Endothelial cell of umbilical vein (primary cell): ENCODE measurements at regions not wholly inside any gene's neighbourhood (a gene's known extent, or its start where the extent isn't known, plus 50 kb on each side); places are given as distances from the start of the nearest gene placed in this dataset.

Experiments
- BruUV-seq: library from RNA; stranded (reverse); fragments of 400-500 nt; replicated peaks from 2 replicates; lab custom pipeline; 2021; lab: Mats Ljungman, UMichigan
- CTCF ChIA-PET: fragments of 300-600, 350-600 bp; sonication (Branson Sonifier 250); formaldehyde crosslinking; loops from one replicate; lab custom pipeline; 2021; ENCODE audit warnings: antibody characterized with exemption, inconsistent platforms; lab: Charles Lee
- POLR2A ChIA-PET: fragments of 300-600, 350-600 bp; sonication (Branson Sonifier 250); formaldehyde crosslinking; loops from one replicate; lab custom pipeline; 2021; ENCODE audit warnings: antibody characterized with exemption, inconsistent platforms; lab: Charles Lee
- DNase-seq: peaks from one replicate; pipeline ENCODE4 v3.0.0-alpha.2; 2011; ENCODE audit warnings: low read depth, low spot score
- FAIRE-seq: peaks from 2 replicates; lab custom pipeline; 2011; peaks lifted over from hg19 to GRCh38; lab: Jason Lieb, UNC
- H2AFZ ChIP-seq: 2 replicates; pipeline ENCODE4 v1.6.0; 2012; ENCODE audit warnings: low read depth, low read length, control low read depth, inconsistent platforms
- H3K27ac ChIP-seq: 2 replicates; pipeline ENCODE4 v1.5.1; 2011; ENCODE audit warnings: low read depth, mild to moderate bottlenecking, control low read depth, low read length, moderate library complexity; ENCODE audit not compliant: insufficient read depth
- H3K27me3 ChIP-seq, 2 experiments: 2 replicates each; pipeline versions ENCODE4 v1.6.0 to v1.6.1; 2011; ENCODE audit warnings: low read length in 2 of 2, mixed read lengths in 1 of 2; ENCODE audit not compliant: control insufficient read depth in 2 of 2, insufficient read depth in 2 of 2
- H3K36me3 ChIP-seq, 2 experiments: 2 replicates in 1 of 2; 3 replicates in 1 of 2; pipeline ENCODE4 v1.5.1; 2011; ENCODE audit warnings: low read length in 2 of 2, mild to moderate bottlenecking in 1 of 2, moderate library complexity in 1 of 2; ENCODE audit not compliant: control insufficient read depth in 2 of 2, insufficient read depth in 2 of 2; ENCODE audit errors: extremely low read depth in 1 of 2
- H3K4me1 ChIP-seq: 3 replicates; pipeline ENCODE4 v1.5.1; 2011; ENCODE audit warnings: mild to moderate bottlenecking, low read length; ENCODE audit not compliant: control insufficient read depth, insufficient read depth; ENCODE audit errors: extremely low read depth
- H3K4me2 ChIP-seq: 2 replicates; pipeline ENCODE4 v1.6.1; 2011; ENCODE audit warnings: low read length, control low read depth, mixed read lengths; ENCODE audit not compliant: insufficient read depth
- H3K4me3 ChIP-seq, 3 experiments: fragments of 200-600 bp in 1 of 3; sonication (generic), shearing (Covaris generic) in 1 of 3; replicated peaks in 1 of 3; 2 replicates each; pipeline ENCODE4 v1.5.1; 2011 to 2016; ENCODE audit warnings: control low read depth in 3 of 3, low read length in 3 of 3, mild to moderate bottlenecking in 2 of 3, inconsistent platforms in 1 of 3, low read depth in 1 of 3, moderate library complexity in 1 of 3; ENCODE audit not compliant: insufficient read depth in 1 of 3
- H3K79me2 ChIP-seq: 2 replicates; pipeline ENCODE4 v1.6.0; 2012; ENCODE audit warnings: low read length, inconsistent platforms; ENCODE audit not compliant: control insufficient read depth, insufficient read depth
- H3K9ac ChIP-seq: replicated peaks from 2 replicates; pipeline ENCODE3; 2011; ENCODE audit warnings: low read length, control low read depth; ENCODE audit not compliant: insufficient read depth; ENCODE audit errors: extremely low read depth
- H3K9me1 ChIP-seq: replicated peaks from 3 replicates; pipeline ENCODE4 v1.6.0; 2011; ENCODE audit warnings: mild to moderate bottlenecking, low read length; ENCODE audit not compliant: control insufficient read depth, insufficient read depth; ENCODE audit errors: extremely low read depth
- H3K9me3 ChIP-seq: replicated peaks from 2 replicates; pipeline ENCODE4 v1.5.1; 2012; ENCODE audit warnings: low read length, inconsistent platforms; ENCODE audit not compliant: control insufficient read depth, insufficient read depth
- H4K20me1 ChIP-seq: replicated peaks from 2 replicates; pipeline ENCODE3; 2011; ENCODE audit warnings: mild to moderate bottlenecking, low read length; ENCODE audit not compliant: control insufficient read depth, insufficient read depth; ENCODE audit errors: extremely low read depth
- CTCF ChIP-seq, 2 donors: IDR thresholded peaks; 1 replicate in 1 of 2; 2 replicates in 1 of 2; pipeline ENCODE4 v1.5.1; 2011; ENCODE audit warnings: low read length in 2 of 2, mild to moderate bottlenecking in 2 of 2, moderate library complexity in 2 of 2, control low read depth in 1 of 2, inconsistent platforms in 1 of 2, low read depth in 1 of 2; ENCODE audit not compliant: insufficient read depth in 1 of 2; ENCODE audit errors: extremely low read depth in 1 of 2
- EZH2 ChIP-seq: IDR thresholded peaks from 2 replicates; pipeline ENCODE4 v1.6.1; 2012; ENCODE audit warnings: borderline replicate concordance, low read depth, mild to moderate bottlenecking, moderate library complexity, low read length, inconsistent platforms; ENCODE audit not compliant: severe bottlenecking
- FOS ChIP-seq: IDR thresholded peaks from 2 replicates; pipeline ENCODE4 v1.6.1; 2011; ENCODE audit warnings: mild to moderate bottlenecking, low read length, moderate library complexity, borderline replicate concordance; ENCODE audit not compliant: insufficient read depth
- GATA2 ChIP-seq: IDR thresholded peaks from 2 replicates; pipeline ENCODE4 v1.7.0; 2011; ENCODE audit warnings: low read depth, mild to moderate bottlenecking, moderate library complexity, mixed read lengths, low read length; ENCODE audit not compliant: insufficient read length, insufficient read depth
- JUN ChIP-seq: IDR thresholded peaks from 2 replicates; pipeline ENCODE4 v1.6.1; 2011; ENCODE audit warnings: borderline replicate concordance, low read depth; ENCODE audit not compliant: insufficient read length, insufficient read depth
- MAX ChIP-seq: IDR thresholded peaks from 2 replicates; pipeline ENCODE4 v1.6.1; 2011; ENCODE audit not compliant: insufficient read depth, insufficient read length
- MYC ChIP-seq: IDR thresholded peaks from one replicate; pipeline ENCODE4 v1.6.1; 2011; ENCODE audit warnings: mild to moderate bottlenecking, low read depth, low read length
- POLR2A ChIP-seq: IDR thresholded peaks from 2 replicates; pipeline ENCODE4 v1.6.1; 2012; ENCODE audit warnings: low read depth, mild to moderate bottlenecking, control low read depth, low read length
- POLR2AphosphoS5 ChIP-seq: IDR thresholded peaks from 2 replicates; pipeline ENCODE4 v1.6.1; 2012; ENCODE audit warnings: low read depth, mild to moderate bottlenecking, control low read depth, low read length, moderate library complexity; ENCODE audit not compliant: insufficient read depth
- dilution Hi-C: fragments of 300-500 bp; cut with MboI; formaldehyde crosslinking; loops from one replicate; pipeline ENCODE4 v1.15.0; 2019; ENCODE audit warnings: low sequenced_read_pairs; ENCODE audit not compliant: extremely low pct_ligation_motif_present
- intact Hi-C: fragments of 100-400 bp; cut with micrococcal nuclease; formaldehyde crosslinking; loops from one replicate; pipeline ENCODE4 v1.10.0; 2022

- no TSS peak for BruUV-seq
- POLR2A ChIA-PET: no interaction called here
- Histone ChIP-seq H2AFZ (no peak overlapping the region), H3K9me3 (no peaks in the 10 kb centered on the region), H3K27ac (no peak overlapping the region), H3K9ac (no peak overlapping the region), H4K20me1 (no peaks in the 10 kb centered on the region), H3K79me2 (no peaks in the 10 kb centered on the region), H3K4me1 (no peaks in the 10 kb centered on the region), H3K9me1 (no peaks in the 10 kb centered on the region), H3K27me3 (peaks cover 10 to 18% of the 10 kb centered on the region in 2 experiments), H3K36me3 (no peaks in the 10 kb centered on the region), H3K4me3 (no peak overlapping the region), H3K4me2 (no peak overlapping the region)
- FAIRE-seq (no peak), DNase-seq (no peak)
- CTCF ChIA-PET: interaction anchor here (2.4 kb wide), 1 partner anchor 32 kb away, joined by 7 read pairs; no protein-coding TSS in a partner anchor
- intact Hi-C loops (no loop called here), dilution Hi-C loops (no loop called here)
- TF ChIP-seq MYC (no peak), POLR2A (no peak), MAX (no peak), EZH2 (no peak)
Measured at GRCh38 chr21:32908534-32908933, 117.2 kb upstream of the OLIG2 start.

GRCh38 chr21:32909393-32909792, 116.3 kb upstream of the OLIG2 start:
- intact Hi-C loops: no loop called here

More at GRCh38 chr21:32909393-32909792, 116.3 kb upstream of the OLIG2 start:
- H3K27me3 ChIP-seq: peaks cover 10 to 20% of the 10 kb centered on the region in 2 experiments
- H3K9ac ChIP-seq: no peak overlapping the region
- no peaks in the 10 kb centered on the region for H4K20me1 ChIP-seq
- no peak overlapping the region for H3K4me2 ChIP-seq
- no peaks in the 10 kb centered on the region for H3K79me2 ChIP-seq
- ChIA-PET POLR2A (no interaction called here), CTCF (interaction anchor here (1.0 to 1.5 kb wide), 2 partner anchors 31 to 288 kb away, joined by 3 to 6 read pairs; no protein-coding TSS in a partner anchor)
- H3K4me1 ChIP-seq: no peaks in the 10 kb centered on the region
- no peak for DNase-seq
- no peak for TF ChIP-seq MAX
- TF ChIP-seq GATA2: no peak
- no peak for TF ChIP-seq CTCF (IDR thresholded peaks at IDR 0.05; ENCODE audit: extremely low read depth in 1 of 2, insufficient read depth in 1 of 2, low read depth in 1 of 2, low read length in 2 of 2)
- no peak for TF ChIP-seq MYC
- no peak for TF ChIP-seq FOS
- TF ChIP-seq EZH2: no peak
- no peak for TF ChIP-seq JUN
- TF ChIP-seq POLR2AphosphoS5: no peak
- TF ChIP-seq POLR2A: no peak
- dilution Hi-C loops: no loop called here
- no peak overlapping the region for H3K4me3 ChIP-seq
- no peaks in the 10 kb centered on the region for H3K9me3 ChIP-seq
- no peaks in the 10 kb centered on the region for H3K36me3 ChIP-seq
- H3K9me1 ChIP-seq: no peaks in the 10 kb centered on the region
- FAIRE-seq: no peak
- no peak overlapping the region for H2AFZ ChIP-seq
- no peak overlapping the region for H3K27ac ChIP-seq
- no TSS peak for BruUV-seq
